HepG2 (cell line): ENCODE measurements at regions not wholly inside any gene's neighbourhood (a gene's known extent, or its start where the extent isn't known, plus 50 kb on each side); places are given as distances from the start of the nearest gene placed in this dataset.

Experiments used
- ATAC-seq: fragments of 200-7000 bp; cut with Tn5 transposase; 3 replicates; pipeline ENCODE4 v1.9.1; 2020; ENCODE audit warnings: mild to moderate bottlenecking, moderate library complexity
- BruUV-seq: library from RNA; stranded (reverse); fragments of 400-500 nt; replicated peaks from 2 replicates; lab custom pipeline; 2021; lab: Mats Ljungman, UMichigan
- CTCF ChIA-PET: fragments of 300-600 bp; formaldehyde crosslinking; extraction: SDS; loops from one replicate; lab custom pipeline; 2021; ENCODE audit warnings: low total read pairs, inconsistent platforms, low intra/inter-chr PET ratio; lab: Yijun Ruan, JAX
- POLR2A ChIA-PET: fragments of 350-600 bp; sonication (Branson Sonifier 250); formaldehyde crosslinking; loops from one replicate; lab custom pipeline; 2020; ENCODE audit warnings: antibody characterized with exemption, inconsistent platforms; lab: Yijun Ruan, JAX
- DNase-seq: peaks from one replicate; pipeline ENCODE4 v3.0.0-alpha.2; 2015; ENCODE audit warnings: low spot score
- FAIRE-seq: peaks from 3 replicates; lab custom pipeline; 2011; peaks lifted over from hg19 to GRCh38; lab: Jason Lieb, UNC
- H2AFZ ChIP-seq: one replicate; pipeline ENCODE4 v1.6.1; 2011; ENCODE audit warnings: low read length, inconsistent platforms
- H3K27ac ChIP-seq: fragments of 300-600 bp; 3 replicates; pipeline ENCODE4 v1.8.0; 2011; ENCODE audit warnings: mixed run types, mild to moderate bottlenecking, mixed read lengths, low read length, inconsistent platforms; ENCODE audit not compliant: insufficient read depth; ENCODE audit errors: extremely low read length
- H3K27me3 ChIP-seq, 2 experiments: fragments of 200-600 bp in 1 of 2; 2 replicates in 1 of 2; 3 replicates in 1 of 2; pipeline versions ENCODE4 v1.6.0 to v1.8.0; 2011; ENCODE audit warnings: low read length in 2 of 2, mild to moderate bottlenecking in 2 of 2, moderate library complexity in 2 of 2, inconsistent platforms in 1 of 2; ENCODE audit not compliant: insufficient read depth in 2 of 2, control insufficient read depth in 1 of 2
- H3K36me3 ChIP-seq, 2 experiments: fragments of 200-600 bp in 1 of 2; replicated peaks in 1 of 2; 2 replicates in 1 of 2; 3 replicates in 1 of 2; pipeline versions ENCODE4 v1.5.1 to v1.8.0; 2011; ENCODE audit warnings: low read length in 2 of 2, inconsistent platforms in 1 of 2; ENCODE audit not compliant: insufficient read depth in 2 of 2, control insufficient read depth in 1 of 2
- H3K4me1 ChIP-seq: 2 replicates; pipeline ENCODE4 v1.5.1; 2012; ENCODE audit warnings: low read length, inconsistent platforms; ENCODE audit not compliant: insufficient read depth
- H3K4me2 ChIP-seq: 2 replicates; pipeline ENCODE4 v1.6.0; 2011; ENCODE audit warnings: low read depth, low read length, inconsistent platforms
- H3K4me3 ChIP-seq, 3 experiments: fragments of 200-600 bp in 1 of 3; sonication (generic), shearing (Covaris generic) in 1 of 3; replicated peaks in 1 of 3; 2 replicates each; pipeline ENCODE4 v1.5.1; 2011 to 2016; ENCODE audit warnings: low read length in 3 of 3, inconsistent platforms in 2 of 3, low read depth in 2 of 3, mild to moderate bottlenecking in 2 of 3, control low read depth in 1 of 3, mixed read lengths in 1 of 3; ENCODE audit not compliant: insufficient read depth in 1 of 3
- H3K79me2 ChIP-seq: one replicate; pipeline ENCODE4 v1.6.1; 2011; ENCODE audit warnings: low read length, inconsistent platforms; ENCODE audit not compliant: insufficient read depth
- H3K9ac ChIP-seq: 2 replicates; pipeline ENCODE4 v1.6.0; 2011; ENCODE audit warnings: mild to moderate bottlenecking, low read depth, low read length, inconsistent platforms; ENCODE audit not compliant: insufficient read depth
- H3K9me3 ChIP-seq: 2 replicates; pipeline ENCODE4 v1.5.1; 2012; ENCODE audit warnings: mild to moderate bottlenecking, low read length
- H4K20me1 ChIP-seq: 2 replicates; pipeline ENCODE4 v1.6.0; 2011; ENCODE audit warnings: inconsistent platforms, mild to moderate bottlenecking, low read length, moderate library complexity; ENCODE audit not compliant: insufficient read depth
- POLR2G ChIP-seq: fragments of 200-400 bp; formaldehyde crosslinking; IDR thresholded peaks from 2 replicates; pipeline ENCODE4 v1.6.1; 2018; ENCODE audit warnings: mild to moderate bottlenecking, low read depth, low read length, moderate library complexity
- RARA ChIP-seq: IDR thresholded peaks from 2 replicates; pipeline ENCODE4 v1.6.1; 2016; ENCODE audit warnings: missing genetic modification reagents, missing compliant biosample characterization
- RFX5 ChIP-seq: IDR thresholded peaks from 2 replicates; pipeline ENCODE4 v1.6.1; 2011; ENCODE audit warnings: low read depth, low read length, improper control_type of control experiment
- ZNF737 ChIP-seq: sonication (generic); formaldehyde crosslinking; IDR thresholded peaks from 2 replicates; pipeline ENCODE4 v1.5.0; 2020; ENCODE audit warnings: missing genetic modification reagents, mild to moderate bottlenecking, borderline replicate concordance
- ZNF781 ChIP-seq: sonication (generic); formaldehyde crosslinking; IDR thresholded peaks from 2 replicates; pipeline ENCODE4 v1.5.1; 2020; ENCODE audit warnings: borderline replicate concordance, mild to moderate bottlenecking, missing genetic modification reagents; ENCODE audit errors: not compliant biosample characterization
- ZSCAN30 ChIP-seq: sonication (generic); formaldehyde crosslinking; IDR thresholded peaks from 2 replicates; pipeline ENCODE4 v1.5.0; 2020; ENCODE audit warnings: mild to moderate bottlenecking, missing genetic modification reagents
- WGBS: methylation state at CpG from one replicate; pipeline ENCODE4 v1.1.6; 2017; ENCODE audit warnings: low lambda C conversion rate; 5-methylcytosine and 5-hydroxymethylcytosine counted together
- in situ Hi-C: cut with HindIII; loops from 2 replicates; pipeline ENCODE4 v1.10.0; 2017; ENCODE audit warnings: low pct_unique_long_range_greater_than_20kb; ENCODE audit not compliant: extremely low pct_ligation_motif_present
- intact Hi-C: fragments of 100-400 bp; cut with micrococcal nuclease; formaldehyde crosslinking; loops from one replicate; pipeline ENCODE4 v1.10.0; 2022; ENCODE audit not compliant: unreplicated experiment
- TF ChIP-seq, protein P1 (sequence below): sonication (generic); formaldehyde crosslinking; IDR thresholded peaks from 2 replicates; pipeline ENCODE4 v1.5.0; 2020; ENCODE audit warnings: missing genetic modification reagents
- TF ChIP-seq, protein P2 (sequence below): sonication (generic); formaldehyde crosslinking; IDR thresholded peaks from 2 replicates; pipeline ENCODE4 v1.8.1; 2022; ENCODE audit warnings: low read depth, mild to moderate bottlenecking, missing genetic modification reagents
- TF ChIP-seq, protein P3 (sequence below): sonication (generic); formaldehyde crosslinking; IDR thresholded peaks from 2 replicates; pipeline ENCODE4 v1.5.0; 2020; ENCODE audit warnings: mild to moderate bottlenecking, missing genetic modification reagents
- TF ChIP-seq, protein P4 (sequence below): sonication (generic); formaldehyde crosslinking; IDR thresholded peaks from 2 replicates; pipeline ENCODE4 v1.5.0; 2020; ENCODE audit warnings: missing genetic modification reagents, mild to moderate bottlenecking, borderline replicate concordance

DNA sequence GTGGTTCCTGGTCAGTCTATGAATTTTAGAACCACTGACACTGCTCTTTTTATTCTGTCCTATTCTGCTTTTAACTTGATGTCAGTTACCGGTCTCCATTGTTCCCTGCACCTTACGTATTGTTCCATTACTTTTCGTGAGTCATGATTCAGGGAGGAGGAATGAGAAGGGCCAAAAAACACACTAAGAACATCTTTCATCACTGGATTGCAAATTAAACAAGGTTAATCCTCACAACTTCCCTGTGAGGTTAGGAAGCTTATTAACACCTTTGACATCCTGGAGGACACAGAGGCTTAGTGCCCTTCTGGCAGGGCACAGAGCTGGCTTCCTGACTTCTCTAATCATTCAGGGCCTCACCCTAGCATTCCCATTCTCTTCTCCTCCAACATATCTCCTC, 227.6 kb upstream of the SATB1 start:
- Histone ChIP-seq H3K4me1 (no peaks in the 10 kb centered on the region), H3K9ac (no peak overlapping the region), H3K4me3 (no peak overlapping the region), H2AFZ (no peak overlapping the region), H3K9me3 (no peaks in the 10 kb centered on the region), H3K27me3 (no peaks in the 10 kb centered on the region), H3K36me3 (no peaks in the 10 kb centered on the region), H4K20me1 (no peaks in the 10 kb centered on the region), H3K79me2 (no peaks in the 10 kb centered on the region), H3K4me2 (no peak overlapping the region), H3K27ac (no peak overlapping the region)
- ChIA-PET POLR2A (no interaction called here), CTCF (no interaction called here)
- in situ Hi-C loops, result no loop called here
- no peak for FAIRE-seq
- BruUV-seq, result no TSS peak
- no peak for ATAC-seq
- no peak for DNase-seq
- TF ChIP-seq, protein P1, sequence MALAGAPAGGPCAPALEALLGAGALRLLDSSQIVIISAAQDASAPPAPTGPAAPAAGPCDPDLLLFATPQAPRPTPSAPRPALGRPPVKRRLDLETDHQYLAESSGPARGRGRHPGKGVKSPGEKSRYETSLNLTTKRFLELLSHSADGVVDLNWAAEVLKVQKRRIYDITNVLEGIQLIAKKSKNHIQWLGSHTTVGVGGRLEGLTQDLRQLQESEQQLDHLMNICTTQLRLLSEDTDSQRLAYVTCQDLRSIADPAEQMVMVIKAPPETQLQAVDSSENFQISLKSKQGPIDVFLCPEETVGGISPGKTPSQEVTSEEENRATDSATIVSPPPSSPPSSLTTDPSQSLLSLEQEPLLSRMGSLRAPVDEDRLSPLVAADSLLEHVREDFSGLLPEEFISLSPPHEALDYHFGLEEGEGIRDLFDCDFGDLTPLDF, result no peak
- no peak for TF ChIP-seq ZNF737 (CRISPR knock-in tag)
- TF ChIP-seq, protein P2, sequence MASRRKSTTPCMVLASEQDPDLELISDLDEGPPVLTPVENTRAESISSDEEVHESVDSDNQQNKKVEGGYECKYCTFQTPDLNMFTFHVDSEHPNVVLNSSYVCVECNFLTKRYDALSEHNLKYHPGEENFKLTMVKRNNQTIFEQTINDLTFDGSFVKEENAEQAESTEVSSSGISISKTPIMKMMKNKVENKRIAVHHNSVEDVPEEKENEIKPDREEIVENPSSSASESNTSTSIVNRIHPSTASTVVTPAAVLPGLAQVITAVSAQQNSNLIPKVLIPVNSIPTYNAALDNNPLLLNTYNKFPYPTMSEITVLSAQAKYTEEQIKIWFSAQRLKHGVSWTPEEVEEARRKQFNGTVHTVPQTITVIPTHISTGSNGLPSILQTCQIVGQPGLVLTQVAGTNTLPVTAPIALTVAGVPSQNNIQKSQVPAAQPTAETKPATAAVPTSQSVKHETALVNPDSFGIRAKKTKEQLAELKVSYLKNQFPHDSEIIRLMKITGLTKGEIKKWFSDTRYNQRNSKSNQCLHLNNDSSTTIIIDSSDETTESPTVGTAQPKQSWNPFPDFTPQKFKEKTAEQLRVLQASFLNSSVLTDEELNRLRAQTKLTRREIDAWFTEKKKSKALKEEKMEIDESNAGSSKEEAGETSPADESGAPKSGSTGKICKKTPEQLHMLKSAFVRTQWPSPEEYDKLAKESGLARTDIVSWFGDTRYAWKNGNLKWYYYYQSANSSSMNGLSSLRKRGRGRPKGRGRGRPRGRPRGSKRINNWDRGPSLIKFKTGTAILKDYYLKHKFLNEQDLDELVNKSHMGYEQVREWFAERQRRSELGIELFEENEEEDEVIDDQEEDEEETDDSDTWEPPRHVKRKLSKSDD (CRISPR knock-in tag), result no peak
- TF ChIP-seq ZSCAN30 (CRISPR knock-in tag), result no peak
- TF ChIP-seq, protein P3, sequence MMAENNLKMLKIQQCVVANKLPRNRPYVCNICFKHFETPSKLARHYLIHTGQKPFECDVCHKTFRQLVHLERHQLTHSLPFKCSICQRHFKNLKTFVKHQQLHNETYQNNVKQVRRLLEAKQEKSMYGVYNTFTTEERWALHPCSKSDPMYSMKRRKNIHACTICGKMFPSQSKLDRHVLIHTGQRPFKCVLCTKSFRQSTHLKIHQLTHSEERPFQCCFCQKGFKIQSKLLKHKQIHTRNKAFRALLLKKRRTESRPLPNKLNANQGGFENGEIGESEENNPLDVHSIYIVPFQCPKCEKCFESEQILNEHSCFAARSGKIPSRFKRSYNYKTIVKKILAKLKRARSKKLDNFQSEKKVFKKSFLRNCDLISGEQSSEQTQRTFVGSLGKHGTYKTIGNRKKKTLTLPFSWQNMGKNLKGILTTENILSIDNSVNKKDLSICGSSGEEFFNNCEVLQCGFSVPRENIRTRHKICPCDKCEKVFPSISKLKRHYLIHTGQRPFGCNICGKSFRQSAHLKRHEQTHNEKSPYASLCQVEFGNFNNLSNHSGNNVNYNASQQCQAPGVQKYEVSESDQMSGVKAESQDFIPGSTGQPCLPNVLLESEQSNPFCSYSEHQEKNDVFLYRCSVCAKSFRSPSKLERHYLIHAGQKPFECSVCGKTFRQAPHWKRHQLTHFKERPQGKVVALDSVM (CRISPR knock-in tag), result no peak
- TF ChIP-seq ZNF781 (CRISPR knock-in tag), result no peak
- no peak for TF ChIP-seq RFX5
- TF ChIP-seq, protein P4, sequence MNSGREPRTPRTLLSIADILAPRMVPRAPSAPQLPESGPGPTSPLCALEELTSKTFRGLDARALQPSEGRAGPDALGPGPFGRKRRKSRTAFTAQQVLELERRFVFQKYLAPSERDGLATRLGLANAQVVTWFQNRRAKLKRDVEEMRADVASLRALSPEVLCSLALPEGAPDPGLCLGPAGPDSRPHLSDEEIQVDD (CRISPR knock-in tag), result no peak
- TF ChIP-seq RARA (CRISPR knock-in tag), result no peak
- no peak for TF ChIP-seq POLR2G
- 21% methylated on average over 3 of the region's 3 CpGs for WGBS
- intact Hi-C loops, result no loop called here
